SK-N-SH (cell line): ENCODE measurements at regions not wholly inside any gene's neighbourhood (a gene's known extent, or its start where the extent isn't known, plus 50 kb on each side); places are given as distances from the start of the nearest gene placed in this dataset.

Source experiments
- CTCF ChIA-PET: fragments of 300-600, 350-600 bp; formaldehyde crosslinking; extraction: SDS; loops from one replicate; lab custom pipeline; 2021; lab: Yijun Ruan, JAX
- POLR2A ChIA-PET: fragments of 350-600 bp; sonication (Branson Sonifier 250); formaldehyde crosslinking; extraction: SDS; loops from one replicate; lab custom pipeline; 2020; ENCODE audit warnings: antibody characterized with exemption, inconsistent platforms; lab: Yijun Ruan, JAX
- DNase-seq: peaks from one replicate; pipeline ENCODE4 v3.0.0; 2012
- H2AFZ ChIP-seq: fragments of 200-600 bp; sonication (generic); 2 replicates; pipeline ENCODE4 v1.8.1; 2016; ENCODE audit warnings: antibody characterized with exemption, mild to moderate bottlenecking, low read depth
- H3F3A ChIP-seq: fragments of 200-600 bp; sonication (generic); replicated peaks from 2 replicates; pipeline ENCODE3; 2016; ENCODE audit warnings: antibody characterized with exemption, mild to moderate bottlenecking; ENCODE audit not compliant: insufficient read depth
- H3K27ac ChIP-seq, 2 experiments: fragments of 200-500 bp in 1 of 2; fragments of 200-600 bp in 1 of 2; sonication (Bioruptor generic) in 1 of 2; sonication (generic), shearing (Covaris generic) in 1 of 2; 2 replicates each; pipeline versions ENCODE4 v1.5.1 to v1.6.1; 2014 to 2016; ENCODE audit warnings: low read depth in 2 of 2, inconsistent platforms in 1 of 2, low read length in 1 of 2, mild to moderate bottlenecking in 1 of 2, mixed read lengths in 1 of 2
- H3K27me3 ChIP-seq: fragments of 200-600 bp; sonication (generic), shearing (Covaris generic); 2 replicates; pipeline ENCODE4 v1.6.1; 2016; ENCODE audit warnings: mixed run types; ENCODE audit not compliant: insufficient read depth
- H3K36me3 ChIP-seq, 2 experiments: fragments of 200-500 bp in 1 of 2; fragments of 200-600 bp in 1 of 2; sonication (Bioruptor generic) in 1 of 2; sonication (generic) in 1 of 2; replicated peaks in 1 of 2; 2 replicates each; pipeline versions ENCODE3 to v1.5.1; 2014 to 2016; ENCODE audit warnings: low read length in 1 of 2, mild to moderate bottlenecking in 1 of 2; ENCODE audit not compliant: insufficient read depth in 2 of 2, control insufficient read depth in 1 of 2
- H3K4me1 ChIP-seq, 2 experiments: fragments of 200-500 bp in 1 of 2; fragments of 200-600 bp in 1 of 2; sonication (Bioruptor generic) in 1 of 2; sonication (generic), shearing (Covaris generic) in 1 of 2; 2 replicates each; pipeline versions ENCODE4 v1.5.1 to v1.6.1; 2014 to 2016; ENCODE audit warnings: low read depth in 1 of 2, low read length in 1 of 2, mixed run types in 1 of 2; ENCODE audit not compliant: insufficient read depth in 2 of 2, control insufficient read depth in 1 of 2
- H3K4me2 ChIP-seq: fragments of 200-600 bp; sonication (generic), shearing (Covaris generic); 2 replicates; pipeline ENCODE4 v1.6.1; 2017; ENCODE audit warnings: mixed run types
- H3K4me3 ChIP-seq, 2 experiments: fragments of 200-500 bp in 1 of 2; fragments of 200-600 bp in 1 of 2; sonication (Bioruptor generic) in 1 of 2; sonication (generic), shearing (Covaris generic) in 1 of 2; 2 replicates each; pipeline versions ENCODE4 v1.5.1 to v1.8.1; 2014 to 2016; ENCODE audit warnings: low read depth in 2 of 2, inconsistent platforms in 1 of 2, low read length in 1 of 2, mild to moderate bottlenecking in 1 of 2, mixed read lengths in 1 of 2, moderate library complexity in 1 of 2
- H3K79me2 ChIP-seq: fragments of 200-600 bp; sonication (generic); 2 replicates; pipeline ENCODE4 v1.8.1; 2017; ENCODE audit warnings: mild to moderate bottlenecking; ENCODE audit not compliant: insufficient read depth
- H3K9ac ChIP-seq: fragments of 200-600 bp; sonication (generic); 2 replicates; pipeline ENCODE4 v1.6.1; 2017; ENCODE audit warnings: mixed run types
- H3K9me2 ChIP-seq: fragments of 200-600 bp; sonication (generic); 2 replicates; pipeline ENCODE4 v1.6.1; 2017; ENCODE audit warnings: mixed run types
- H3K9me3 ChIP-seq: fragments of 200-600 bp; sonication (generic); 2 replicates; pipeline ENCODE4 v1.6.1; 2017; ENCODE audit warnings: mixed run types, mild to moderate bottlenecking, moderate library complexity
- H4K20me1 ChIP-seq: fragments of 200-600 bp; sonication (generic); 2 replicates; pipeline ENCODE4 v1.6.1; 2017; ENCODE audit warnings: mild to moderate bottlenecking, mixed run types; ENCODE audit not compliant: insufficient read depth
- CTCF ChIP-seq: fragments of 200-600 bp; sonication (generic); IDR thresholded peaks from 2 replicates; pipeline ENCODE4 v1.6.1; 2017; ENCODE audit warnings: antibody characterized with exemption, mild to moderate bottlenecking, moderate library complexity
- ELF1 ChIP-seq: IDR thresholded peaks from 2 replicates; pipeline ENCODE4 v1.4.0; 2012
- EZH2phosphoT487 ChIP-seq: fragments of 200-600 bp; sonication (generic); IDR thresholded peaks from 2 replicates; pipeline ENCODE4 v1.6.1; 2017; ENCODE audit warnings: low read depth, mixed run types, mild to moderate bottlenecking, antibody characterized with exemption, moderate library complexity, borderline replicate concordance
- FOXJ3 ChIP-seq: sonication (generic); formaldehyde crosslinking; IDR thresholded peaks from 2 replicates; pipeline ENCODE4 v1.5.1; 2020; ENCODE audit warnings: mild to moderate bottlenecking, missing genetic modification reagents
- FOXM1 ChIP-seq: IDR thresholded peaks from 2 replicates; pipeline ENCODE4 v1.4.0; 2012; ENCODE audit warnings: low read depth, mild to moderate bottlenecking
- IRF3 ChIP-seq: fragments of 150-350 bp; IDR thresholded peaks from 2 replicates; pipeline ENCODE4 v1.6.1; 2016; ENCODE audit warnings: mild to moderate bottlenecking, low read depth, low read length
- JUND ChIP-seq: IDR thresholded peaks from 2 replicates; pipeline ENCODE4 v1.4.0; 2012
- MXI1 ChIP-seq: IDR thresholded peaks from 2 replicates; pipeline ENCODE4 v1.6.1; 2012; ENCODE audit warnings: mild to moderate bottlenecking, low read depth, low read length, improper control_type of control experiment
- NRF1 ChIP-seq: IDR thresholded peaks from 2 replicates; pipeline ENCODE4 v1.6.1; 2012; ENCODE audit warnings: low read depth, mild to moderate bottlenecking, low read length
- POLR2AphosphoS5 ChIP-seq: IDR thresholded peaks from 2 replicates; pipeline ENCODE4 v1.6.1; 2012; ENCODE audit warnings: low read depth, low read length
- RAD21 ChIP-seq: IDR thresholded peaks from 2 replicates; pipeline ENCODE4 v1.6.1; 2012; ENCODE audit warnings: mild to moderate bottlenecking, low read length
- RCOR1 ChIP-seq: fragments of 150-350 bp; IDR thresholded peaks from 2 replicates; pipeline ENCODE4 v1.6.1; 2017; ENCODE audit warnings: antibody characterized with exemption, low read length
- REST ChIP-seq: IDR thresholded peaks from 2 replicates; pipeline ENCODE4 v1.6.1; 2012; ENCODE audit warnings: mild to moderate bottlenecking, low read depth, low read length, moderate library complexity
- RXRA ChIP-seq: IDR thresholded peaks from 2 replicates; pipeline ENCODE4 v1.4.0; 2012; ENCODE audit warnings: low read depth, mild to moderate bottlenecking, borderline replicate concordance
- SIN3A ChIP-seq: IDR thresholded peaks from 2 replicates; pipeline ENCODE4 v1.6.1; 2012; ENCODE audit warnings: low read depth, mild to moderate bottlenecking, low read length, moderate library complexity, borderline replicate concordance
- SMC3 ChIP-seq: IDR thresholded peaks from 2 replicates; pipeline ENCODE4 v1.6.1; 2012; ENCODE audit warnings: low read depth, low read length, improper control_type of control experiment
- TCF12 ChIP-seq: IDR thresholded peaks from 2 replicates; pipeline ENCODE4 v1.4.0; 2012
- TEAD4 ChIP-seq: IDR thresholded peaks from 2 replicates; pipeline ENCODE4 v1.4.0; 2012; ENCODE audit warnings: mild to moderate bottlenecking, borderline replicate concordance; ENCODE audit not compliant: insufficient read depth
- YY1 ChIP-seq: IDR thresholded peaks from 2 replicates; pipeline ENCODE4 v1.4.0; 2012; ENCODE audit warnings: low read depth, mild to moderate bottlenecking
- WGBS: methylation state at CpG from one replicate; pipeline ENCODE4 v1.1.6; 2017; ENCODE audit warnings: low lambda C conversion rate; 5-methylcytosine and 5-hydroxymethylcytosine counted together

GRCh38 chr18:30870466-30870865, 172.1 kb downstream of the DSC3 start:
- WGBS: 47% methylated on average over 2 of the region's 2 CpGs
- Histone ChIP-seq H3K4me2 (no peak overlapping the region), H3K27ac (no peak overlapping the region), H3K9me2 (no peaks in the 10 kb centered on the region; the same call in 1 of the 2 replicates), H3K36me3 (no peaks in the 10 kb centered on the region), H3K9me3 (no peaks in the 10 kb centered on the region), H3K79me2 (no peaks in the 10 kb centered on the region), H4K20me1 (no peaks in the 10 kb centered on the region), H3K4me1 (no peaks in the 10 kb centered on the region), H2AFZ (no peak overlapping the region), H3K27me3 (no peaks in the 10 kb centered on the region), H3K4me3 (no peak overlapping the region), H3F3A (no peaks in the 10 kb centered on the region), H3K9ac (no peak overlapping the region)
- no peak for DNase-seq
- no peak for TF ChIP-seq SMC3
- no peak for TF ChIP-seq RXRA
- TF ChIP-seq IRF3: no peak
- POLR2A ChIA-PET: no interaction called here
- CTCF ChIA-PET: no interaction called here

- CTCF ChIA-PET: no interaction called here
- no peaks in the 10 kb centered on the region for H3F3A ChIP-seq
- DNase-seq: no peak
These were observed 179.6 kb downstream of the DSC3 start for GRCh38 chr18:30862900-30863299.

GRCh38 chr18:30860741-30861140, 181.8 kb downstream of the DSC3 start:
- TF ChIP-seq YY1 (no peak), NRF1 (no peak), RCOR1 (no peak), MXI1 (no peak), TEAD4 (no peak), TCF12 (no peak), CTCF (no peak), RAD21 (no peak), ELF1 (no peak), POLR2AphosphoS5 (no peak), REST (no peak), JUND (no peak), FOXM1 (no peak), SIN3A (no peak), EZH2phosphoT487 (no peak)
- H3K4me2 ChIP-seq: no peak overlapping the region
- ChIA-PET POLR2A (no interaction called here), CTCF (interaction anchor here (1.0 kb wide), 1 partner anchor 24 kb away, joined by 3 read pairs; no protein-coding TSS in a partner anchor)
- WGBS: 4% methylated on average over 3 of the region's 3 CpGs
- H3K36me3 ChIP-seq: no peaks in the 10 kb centered on the region
- H2AFZ ChIP-seq: no peak overlapping the region
- no peaks in the 10 kb centered on the region for H3K79me2 ChIP-seq
- no peaks in the 10 kb centered on the region for H4K20me1 ChIP-seq
- H3K27me3 ChIP-seq: no peaks in the 10 kb centered on the region; the same call in 1 of the 2 replicates
- H3K4me3 ChIP-seq: no peak overlapping the region
- H3K9me3 ChIP-seq: no peaks in the 10 kb centered on the region
- DNase-seq: no peak
- no peaks in the 10 kb centered on the region for H3K9me2 ChIP-seq
- H3F3A ChIP-seq: no peaks in the 10 kb centered on the region
- H3K9ac ChIP-seq: no peak overlapping the region
- no peak overlapping the region for H3K27ac ChIP-seq
- no peaks in the 10 kb centered on the region for H3K4me1 ChIP-seq

More at GRCh38 chr18:30862900-30863299, 179.6 kb downstream of the DSC3 start:
- Histone ChIP-seq H3K79me2 (no peaks in the 10 kb centered on the region), H3K36me3 (no peaks in the 10 kb centered on the region), H3K27me3 (no peaks in the 10 kb centered on the region; the same call in 1 of the 2 replicates), H2AFZ (no peak overlapping the region), H3K4me3 (no peak overlapping the region), H3K9ac (no peak overlapping the region), H3K9me2 (no peaks in the 10 kb centered on the region), H3K27ac (no peak overlapping the region), H4K20me1 (no peaks in the 10 kb centered on the region), H3K4me2 (no peak overlapping the region), H3K9me3 (no peaks in the 10 kb centered on the region), H3K4me1 (no peaks in the 10 kb centered on the region)
- TF ChIP-seq RXRA: no peak
- no peak for TF ChIP-seq FOXJ3
- POLR2A ChIA-PET: no interaction called here
- WGBS: 12% methylated on average over 6 of the region's 6 CpGs
